ENCODE measurements at regions not wholly inside any gene's neighbourhood (a gene's known extent, or its start where the extent isn't known, plus 50 kb on each side); places are given as distances from the start of the nearest gene placed in this dataset.

DNA sequence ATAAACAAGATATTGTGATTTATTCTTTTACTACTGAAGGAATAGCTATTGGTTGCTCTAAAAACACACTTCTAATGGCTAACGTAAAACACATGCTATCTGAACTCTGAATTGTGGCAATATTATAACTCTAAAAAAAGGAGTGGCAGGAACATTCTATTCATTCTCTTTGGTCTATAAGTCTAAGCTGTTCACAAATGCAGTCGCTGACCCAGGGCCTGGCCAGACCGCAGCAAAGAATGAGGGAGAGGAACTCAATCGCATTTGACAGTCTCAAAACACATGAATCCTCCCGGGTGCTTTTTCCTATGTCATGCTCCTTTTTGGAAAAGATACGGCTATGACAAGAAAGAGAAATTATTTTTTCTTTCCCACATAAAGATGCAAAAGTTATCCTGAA, 651.6 kb upstream of the PITX2 start:
- TF ChIP-seq, protein P1, sequence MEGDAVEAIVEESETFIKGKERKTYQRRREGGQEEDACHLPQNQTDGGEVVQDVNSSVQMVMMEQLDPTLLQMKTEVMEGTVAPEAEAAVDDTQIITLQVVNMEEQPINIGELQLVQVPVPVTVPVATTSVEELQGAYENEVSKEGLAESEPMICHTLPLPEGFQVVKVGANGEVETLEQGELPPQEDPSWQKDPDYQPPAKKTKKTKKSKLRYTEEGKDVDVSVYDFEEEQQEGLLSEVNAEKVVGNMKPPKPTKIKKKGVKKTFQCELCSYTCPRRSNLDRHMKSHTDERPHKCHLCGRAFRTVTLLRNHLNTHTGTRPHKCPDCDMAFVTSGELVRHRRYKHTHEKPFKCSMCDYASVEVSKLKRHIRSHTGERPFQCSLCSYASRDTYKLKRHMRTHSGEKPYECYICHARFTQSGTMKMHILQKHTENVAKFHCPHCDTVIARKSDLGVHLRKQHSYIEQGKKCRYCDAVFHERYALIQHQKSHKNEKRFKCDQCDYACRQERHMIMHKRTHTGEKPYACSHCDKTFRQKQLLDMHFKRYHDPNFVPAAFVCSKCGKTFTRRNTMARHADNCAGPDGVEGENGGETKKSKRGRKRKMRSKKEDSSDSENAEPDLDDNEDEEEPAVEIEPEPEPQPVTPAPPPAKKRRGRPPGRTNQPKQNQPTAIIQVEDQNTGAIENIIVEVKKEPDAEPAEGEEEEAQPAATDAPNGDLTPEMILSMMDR (IDR thresholded peaks at IDR 0.05; ENCODE audit: insufficient read depth, missing control alignments): no peak
- DNase-seq (ENCODE audit: insufficient read length, low spot score) (no peak), FAIRE-seq (no peak)

DNA sequence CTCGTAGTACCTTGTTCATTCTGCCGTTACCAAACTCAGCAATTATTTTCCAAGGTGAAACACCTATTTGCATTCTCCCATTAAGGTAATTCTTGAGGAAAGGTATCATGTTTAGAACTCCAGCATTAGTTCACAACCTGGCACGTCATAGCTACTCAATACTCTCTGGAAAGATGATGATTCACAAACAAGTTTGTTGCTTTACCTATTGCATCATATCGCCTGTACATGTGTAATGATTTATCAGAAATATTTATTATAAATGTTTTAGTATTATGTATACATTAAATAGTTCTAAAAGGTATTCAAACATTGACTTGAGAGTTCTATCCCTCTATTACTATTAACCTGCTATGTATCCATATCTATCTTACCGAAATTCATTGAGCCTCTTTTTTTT, 658.3 kb upstream of the PITX2 start:
- TF ChIP-seq, protein P1 (IDR thresholded peaks at IDR 0.05; ENCODE audit: insufficient read depth, missing control alignments): no peak
- DNase-seq (ENCODE audit: insufficient read length, low spot score) (no peak), FAIRE-seq (no peak)

DNA sequence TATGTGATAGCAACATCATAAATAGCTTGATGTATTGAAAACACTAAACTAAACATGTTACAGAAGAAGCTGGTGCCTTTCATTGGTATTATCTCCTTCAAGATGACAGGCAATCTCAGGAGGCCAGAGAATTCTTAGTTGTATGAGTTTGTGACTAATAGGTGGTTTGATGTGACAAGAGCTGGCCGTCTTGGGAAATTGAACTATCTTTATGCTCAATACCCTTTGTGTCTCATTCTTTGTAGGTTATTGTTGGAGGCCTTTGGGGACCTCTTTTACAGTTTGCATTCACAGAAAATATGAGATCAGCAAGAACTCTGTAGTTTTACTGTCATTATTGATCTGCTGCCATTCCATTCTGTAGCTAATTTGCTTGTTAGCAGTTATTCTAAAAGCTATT, 659.2 kb upstream of the PITX2 start:
- FAIRE-seq (no peak), DNase-seq (ENCODE audit: insufficient read length, low spot score) (no peak)

DNA sequence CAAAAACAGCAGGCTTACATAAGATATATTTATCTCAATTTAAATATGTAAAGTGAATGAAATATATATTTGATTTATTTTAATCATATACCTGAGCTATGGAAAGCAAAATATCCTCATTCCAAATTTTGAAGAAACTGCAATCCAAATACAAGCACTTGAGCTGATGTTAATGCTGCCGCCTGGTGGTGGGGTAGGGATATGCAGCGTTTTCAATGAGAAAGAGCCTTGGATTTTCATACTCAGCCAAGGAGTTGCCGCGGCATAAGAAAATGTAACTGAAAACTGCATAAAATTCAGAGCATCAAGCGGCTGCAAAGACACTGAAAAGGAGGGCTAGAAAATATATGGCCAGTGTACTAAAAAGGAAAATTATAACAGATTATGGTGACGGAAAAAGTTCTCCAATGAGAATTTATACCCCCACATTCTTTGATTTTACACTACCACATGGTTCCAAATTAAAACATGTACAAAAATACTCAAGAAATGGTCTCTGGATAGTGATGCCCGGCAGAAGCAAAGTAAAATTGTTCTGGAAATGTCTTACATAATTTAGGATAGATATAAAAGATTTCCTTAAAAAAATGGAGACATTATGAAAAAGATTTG, 660.3 kb upstream of the PITX2 start:
- TF ChIP-seq, protein P1 (IDR thresholded peaks at IDR 0.05; ENCODE audit: insufficient read depth, missing control alignments): peak; percentile 92
- no peak for DNase-seq (ENCODE audit: insufficient read length, low spot score)
- no peak for FAIRE-seq

More for the DNA sequence above, 659.2 kb upstream of the PITX2 start:
- TF ChIP-seq, protein P1 (IDR thresholded peaks at IDR 0.05; ENCODE audit: insufficient read depth, missing control alignments): no peak

DNA sequence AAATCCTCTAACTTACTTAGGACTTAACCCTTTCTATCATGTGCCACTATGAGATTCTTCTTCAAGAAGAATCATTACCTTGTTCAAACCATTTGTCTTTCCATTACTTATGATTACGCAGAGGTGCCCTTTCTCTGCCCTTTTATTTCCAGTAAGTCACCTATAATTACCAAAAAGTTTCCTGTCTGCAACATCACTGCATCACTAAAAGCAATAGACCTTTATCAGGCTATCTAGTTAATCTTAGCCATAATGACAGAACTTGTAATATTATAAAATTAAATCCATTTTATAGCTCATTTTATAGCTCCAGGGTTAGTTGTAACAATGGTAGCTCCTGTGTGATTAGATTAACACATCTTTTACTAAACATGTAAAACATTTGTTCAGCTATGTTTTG, 673.6 kb upstream of the PITX2 start:
- DNase-seq (ENCODE audit: insufficient read length, low spot score) (no peak), FAIRE-seq (no peak)
- TF ChIP-seq, protein P1 (IDR thresholded peaks at IDR 0.05; ENCODE audit: insufficient read depth, missing control alignments): no peak

DNA sequence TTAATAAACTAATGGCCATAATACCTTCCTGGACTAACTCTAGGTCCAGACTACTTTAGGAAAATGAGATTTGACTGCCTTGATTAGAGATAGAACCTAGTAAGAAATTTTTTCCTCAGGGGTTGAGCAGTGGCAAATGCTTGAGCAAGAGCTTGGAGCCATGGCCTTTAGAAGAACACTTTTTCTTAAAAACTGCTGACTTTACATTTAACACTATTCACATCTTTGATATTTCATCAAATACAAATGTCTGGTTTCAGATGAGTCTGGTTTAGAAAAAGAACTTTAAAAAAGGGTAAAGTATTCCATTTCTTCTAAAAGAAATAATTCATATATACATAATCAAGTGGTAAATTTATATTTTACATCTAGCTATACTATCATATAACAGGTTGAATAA, 680.9 kb upstream of the PITX2 start:
- DNase-seq (ENCODE audit: insufficient read length, low spot score) (no peak), FAIRE-seq (no peak)
- TF ChIP-seq, protein P1 (IDR thresholded peaks at IDR 0.05; ENCODE audit: insufficient read depth, missing control alignments): no peak

- DNase-seq (ENCODE audit: insufficient read length, low spot score) (no peak), FAIRE-seq (no peak)
- TF ChIP-seq, protein P1 (IDR thresholded peaks at IDR 0.05; ENCODE audit: insufficient read depth, missing control alignments): no peak
Observed at GRCh38 chr4:111323496-111323895, 700.6 kb upstream of the PITX2 start.
